CD14-positive monocyte (primary cell): ENCODE measurements at regions not wholly inside any gene's neighbourhood (a gene's known extent, or its start where the extent isn't known, plus 50 kb on each side); places are given as distances from the start of the nearest gene placed in this dataset.

Experiments
- DNase-seq, 3 donors: peaks; one replicate each; pipeline ENCODE4 v3.0.0-alpha.2; 2011 to 2022
- H2AFZ ChIP-seq: 2 replicates; pipeline ENCODE4 v1.6.0; 2012; ENCODE audit warnings: mild to moderate bottlenecking, low read depth, low read length, inconsistent platforms; ENCODE audit not compliant: insufficient read depth, poor library complexity, severe bottlenecking
- H3K27ac ChIP-seq, 2 donors: 1 replicate in 1 of 2; 2 replicates in 1 of 2; pipeline ENCODE4 v1.5.1; 2012 to 2013; ENCODE audit warnings: low read length in 2 of 2, control low read depth in 1 of 2, inconsistent platforms in 1 of 2, low read depth in 1 of 2, mild to moderate bottlenecking in 1 of 2
- H3K27me3 ChIP-seq, 2 donors: one replicate each; pipeline versions ENCODE4 v1.6.0 to v1.6.1; 2011 to 2013; ENCODE audit warnings: low read length in 2 of 2; ENCODE audit not compliant: control insufficient read depth in 2 of 2, insufficient read depth in 2 of 2
- H3K36me3 ChIP-seq, 2 donors: replicated peaks in 1 of 2; 1 replicate in 1 of 2; 2 replicates in 1 of 2; pipeline versions ENCODE4 v1.5.1 to v1.6.1; 2012 to 2013; ENCODE audit warnings: low read length in 2 of 2, control low read depth in 1 of 2, inconsistent platforms in 1 of 2, mild to moderate bottlenecking in 1 of 2; ENCODE audit not compliant: insufficient read depth in 2 of 2, control insufficient read depth in 1 of 2
- H3K4me1 ChIP-seq, 2 donors: 1 replicate in 1 of 2; 2 replicates in 1 of 2; pipeline versions ENCODE4 v1.5.1 to v1.6.1; 2012 to 2013; ENCODE audit warnings: low read length in 2 of 2, control low read depth in 1 of 2, inconsistent platforms in 1 of 2, mild to moderate bottlenecking in 1 of 2, moderate library complexity in 1 of 2; ENCODE audit not compliant: insufficient read depth in 2 of 2, control insufficient read depth in 1 of 2
- H3K4me2 ChIP-seq: replicated peaks from 2 replicates; pipeline ENCODE3; 2012; ENCODE audit warnings: low read length, moderate library complexity, mild to moderate bottlenecking; ENCODE audit not compliant: poor library complexity, severe bottlenecking; ENCODE audit errors: extremely low read depth
- H3K4me3 ChIP-seq, 3 experiments: fragments of 200-600 bp in 1 of 3; sonication (generic) in 1 of 3; replicated peaks in 1 of 3; 1 replicate in 2 of 3; 2 replicates in 1 of 3; pipeline ENCODE4 v1.5.1; 2011 to 2013; ENCODE audit warnings: low read length in 3 of 3, mild to moderate bottlenecking in 3 of 3, control low read depth in 2 of 3, low read depth in 2 of 3, inconsistent platforms in 1 of 3, moderate library complexity in 1 of 3
- H3K79me2 ChIP-seq: 2 replicates; pipeline ENCODE4 v1.6.0; 2012; ENCODE audit warnings: mild to moderate bottlenecking, control low read depth, inconsistent platforms, low read length, moderate library complexity; ENCODE audit not compliant: insufficient read depth
- H3K9ac ChIP-seq: 2 replicates; pipeline ENCODE4 v1.6.0; 2017; ENCODE audit warnings: low read length, mild to moderate bottlenecking; ENCODE audit not compliant: insufficient read depth, poor library complexity, severe bottlenecking
- H3K9me3 ChIP-seq, 2 donors: replicated peaks in 1 of 2; 1 replicate in 1 of 2; 2 replicates in 1 of 2; pipeline versions ENCODE4 v1.5.1 to v1.6.1; 2012 to 2013; ENCODE audit warnings: low read length in 2 of 2, control low read depth in 1 of 2; ENCODE audit not compliant: control insufficient read depth in 1 of 2, insufficient read depth in 1 of 2
- H4K20me1 ChIP-seq: 2 replicates; pipeline ENCODE4 v1.6.0; 2012; ENCODE audit warnings: mild to moderate bottlenecking, low read length, control low read depth, moderate library complexity; ENCODE audit not compliant: insufficient read depth
- H3K27ac Mint-ChIP-seq, 7 donors: one replicate each; pipeline ENCODE4 v1.8.0; 2020; ENCODE audit warnings: mild to moderate bottlenecking in 7 of 7, mixed read lengths in 7 of 7, moderate library complexity in 6 of 7, inconsistent platforms in 2 of 7
- H3K27me3 Mint-ChIP-seq, 3 donors: one replicate each; pipeline ENCODE4 v1.8.0; 2021 to 2022; ENCODE audit warnings: low read depth in 3 of 3, mild to moderate bottlenecking in 3 of 3, mixed read lengths in 3 of 3, moderate library complexity in 3 of 3, inconsistent platforms in 1 of 3
- H3K36me3 Mint-ChIP-seq, 2 donors: one replicate each; pipeline ENCODE4 v1.8.0; 2020; ENCODE audit warnings: mixed read lengths in 2 of 2, inconsistent platforms in 1 of 2, mild to moderate bottlenecking in 1 of 2
- H3K4me1 Mint-ChIP-seq: one replicate; pipeline ENCODE4 v1.8.0; 2020; ENCODE audit warnings: mild to moderate bottlenecking, mixed read lengths
- H3K4me3 Mint-ChIP-seq, 2 donors: one replicate each; pipeline ENCODE4 v1.8.0; 2020; ENCODE audit warnings: mild to moderate bottlenecking in 2 of 2, mixed read lengths in 2 of 2, moderate library complexity in 1 of 2
- H3K9me3 Mint-ChIP-seq, 7 donors: one replicate each; pipeline ENCODE4 v1.8.0; 2020 to 2022; ENCODE audit warnings: mixed read lengths in 7 of 7, mild to moderate bottlenecking in 6 of 7, moderate library complexity in 6 of 7, inconsistent platforms in 2 of 7
- CTCF ChIP-seq: fragments of 200-600 bp; IDR thresholded peaks from one replicate; pipeline ENCODE4 v1.8.0; 2022; ENCODE audit warnings: antibody characterized with exemption, mild to moderate bottlenecking
- WGBS: methylation state at CpG from one replicate; pipeline ENCODE4 v1.1.5; 2013; ENCODE audit warnings: missing lambda C conversion rate; ENCODE audit not compliant: insufficient coverage; 5-methylcytosine and 5-hydroxymethylcytosine counted together
- intact Hi-C, 2 donors: fragments of 100-400 bp; cut with micrococcal nuclease; formaldehyde crosslinking; loops; one replicate each; pipeline versions ENCODE4 v1.15.0 to v1.15.1; 2023

- H3K36me3 Mint-ChIP-seq: no peaks in the 10 kb centered on the region
- H3K4me2 ChIP-seq: no peak overlapping the region
- H3K9ac ChIP-seq: no peak overlapping the region
- no peaks in the 10 kb centered on the region for H4K20me1 ChIP-seq
- peaks cover 24 to 25% of the 10 kb centered on the region in 2 donors for H3K9me3 ChIP-seq
- no peaks in the 10 kb centered on the region for H3K36me3 ChIP-seq
- no peak overlapping the region for H2AFZ ChIP-seq
- peaks cover 0 to 1% (median 0%) of the 10 kb centered on the region in 3 donors for H3K27me3 Mint-ChIP-seq
- no peak for DNase-seq
- no peaks in the 10 kb centered on the region for H3K27me3 ChIP-seq
- no peak overlapping the region for H3K27ac Mint-ChIP-seq
- no peak overlapping the region for H3K4me3 ChIP-seq
- H3K27ac ChIP-seq: no peak overlapping the region
- H3K9me3 Mint-ChIP-seq: peaks cover 0 to 22% (median 5%) of the 10 kb centered on the region in 7 donors
- H3K79me2 ChIP-seq: no peaks in the 10 kb centered on the region
- intact Hi-C loops: no loop called here
- no peaks in the 10 kb centered on the region for H3K4me1 ChIP-seq
- WGBS: no CpG with 5 or more reads among the region's 1 CpG
- no peaks in the 10 kb centered on the region for H3K4me1 Mint-ChIP-seq
- no peak for TF ChIP-seq CTCF
- no peak overlapping the region for H3K4me3 Mint-ChIP-seq
Measured at GRCh38 chr6:65935412-65935811, 228.4 kb upstream of the EYS start.

GRCh38 chr6:65933390-65933789 is 226.4 kb upstream of the EYS start:
- WGBS: no CpG with 5 or more reads among the region's 1 CpG

More at GRCh38 chr6:65933390-65933789, 226.4 kb upstream of the EYS start:
- H3K9ac ChIP-seq: no peak overlapping the region
- no peak overlapping the region for H3K4me3 ChIP-seq
- H3K36me3 Mint-ChIP-seq: no peaks in the 10 kb centered on the region
- no peaks in the 10 kb centered on the region for H3K36me3 ChIP-seq
- intact Hi-C loops: no loop called here
- no peak overlapping the region for H3K4me2 ChIP-seq
- peaks cover 30 to 32% of the 10 kb centered on the region in 2 donors for H3K9me3 ChIP-seq
- H3K4me1 Mint-ChIP-seq: no peaks in the 10 kb centered on the region
- no peaks in the 10 kb centered on the region for H3K79me2 ChIP-seq
- no peak overlapping the region for H3K4me3 Mint-ChIP-seq
- no peak overlapping the region for H3K27ac ChIP-seq
- H3K4me1 ChIP-seq: no peaks in the 10 kb centered on the region
- no peaks in the 10 kb centered on the region for H4K20me1 ChIP-seq
- H3K9me3 Mint-ChIP-seq: peaks cover 0 to 24% (median 6%) of the 10 kb centered on the region in 7 donors
- no peak for TF ChIP-seq CTCF
- no peak overlapping the region for H2AFZ ChIP-seq
- H3K27me3 ChIP-seq: no peaks in the 10 kb centered on the region
- no peak overlapping the region for H3K27ac Mint-ChIP-seq
- peaks cover 0 to 1% (median 0%) of the 10 kb centered on the region in 3 donors for H3K27me3 Mint-ChIP-seq
- DNase-seq: no peak
